Keratinocyte (primary cell): ENCODE measurements at regions not wholly inside any gene's neighbourhood (a gene's known extent, or its start where the extent isn't known, plus 50 kb on each side); places are given as distances from the start of the nearest gene placed in this dataset.
A peak's percentile ranks its signal among the peaks of the same experiment; 100 is the strongest.

Experiments
- DNase-seq: peaks from one replicate; pipeline ENCODE4 v3.0.0-alpha.2; 2011; ENCODE audit warnings: low read depth, missing footprints, low spot score
- FAIRE-seq: peaks from 2 replicates; lab custom pipeline; 2011; peaks lifted over from hg19 to GRCh38; lab: Jason Lieb, UNC
- H2AFZ ChIP-seq: 2 replicates; pipeline ENCODE4 v1.6.0; 2012; ENCODE audit warnings: low read length, control low read depth, inconsistent platforms; ENCODE audit not compliant: control insufficient read depth
- H3K27ac ChIP-seq: 2 replicates; pipeline ENCODE4 v1.5.1; 2011; ENCODE audit warnings: low read length; ENCODE audit not compliant: control insufficient read depth, insufficient read depth
- H3K27me3 ChIP-seq: 3 replicates; pipeline ENCODE4 v1.6.0; 2011; ENCODE audit warnings: low read length; ENCODE audit not compliant: control insufficient read depth, insufficient read depth; ENCODE audit errors: extremely low read depth
- H3K36me3 ChIP-seq, 2 experiments: 2 replicates in 1 of 2; 3 replicates in 1 of 2; pipeline ENCODE4 v1.5.1; 2011; ENCODE audit warnings: low read length in 2 of 2, mild to moderate bottlenecking in 1 of 2; ENCODE audit not compliant: control insufficient read depth in 2 of 2, insufficient read depth in 2 of 2; ENCODE audit errors: extremely low read depth in 1 of 2
- H3K4me1 ChIP-seq: 3 replicates; pipeline ENCODE4 v1.5.1; 2011; ENCODE audit warnings: low read length; ENCODE audit not compliant: control insufficient read depth, insufficient read depth; ENCODE audit errors: extremely low read depth
- H3K4me2 ChIP-seq: 3 replicates; pipeline ENCODE4 v1.6.0; 2011; ENCODE audit warnings: low read depth, low read length; ENCODE audit not compliant: control insufficient read depth, insufficient read depth; ENCODE audit errors: extremely low read depth
- H3K4me3 ChIP-seq, 3 experiments: fragments of 200-600 bp in 1 of 3; sonication (generic) in 1 of 3; 2 replicates in 2 of 3; 3 replicates in 1 of 3; pipeline ENCODE4 v1.5.1; 2011 to 2016; ENCODE audit warnings: low read length in 3 of 3, mild to moderate bottlenecking in 3 of 3, control low read depth in 2 of 3, inconsistent platforms in 1 of 3, low read depth in 1 of 3, mixed read lengths in 1 of 3, mixed run types in 1 of 3, moderate library complexity in 1 of 3; ENCODE audit not compliant: control insufficient read depth in 2 of 3, insufficient read depth in 2 of 3; ENCODE audit errors: extremely low read depth in 1 of 3
- H3K79me2 ChIP-seq: 2 replicates; pipeline ENCODE4 v1.6.0; 2012; ENCODE audit warnings: low read length; ENCODE audit not compliant: control insufficient read depth, insufficient read depth
- H3K9ac ChIP-seq: 3 replicates; pipeline ENCODE4 v1.6.0; 2011; ENCODE audit warnings: low read length; ENCODE audit not compliant: control insufficient read depth, insufficient read depth; ENCODE audit errors: extremely low read depth
- H3K9me1 ChIP-seq: 3 replicates; pipeline ENCODE4 v1.6.0; 2011; ENCODE audit warnings: low read length; ENCODE audit not compliant: control insufficient read depth, insufficient read depth; ENCODE audit errors: extremely low read depth
- H3K9me3 ChIP-seq: 2 replicates; pipeline ENCODE4 v1.5.1; 2012; ENCODE audit warnings: low read depth, low read length; ENCODE audit not compliant: control insufficient read depth
- H4K20me1 ChIP-seq: 3 replicates; pipeline ENCODE4 v1.6.0; 2011; ENCODE audit warnings: low read length; ENCODE audit not compliant: control insufficient read depth, insufficient read depth; ENCODE audit errors: extremely low read depth
- CTCF ChIP-seq, 3 experiments: IDR thresholded peaks in 1 of 3; conservative IDR thresholded peaks in 1 of 3; optimal IDR thresholded peaks in 1 of 3; 2 replicates in 2 of 3; 3 replicates in 1 of 3; pipeline versions ENCODE3 to v1.5.1; 2011; ENCODE audit warnings: low read length in 3 of 3, mild to moderate bottlenecking in 3 of 3, moderate library complexity in 2 of 3, control low read depth in 1 of 3, inconsistent platforms in 1 of 3; ENCODE audit not compliant: insufficient read depth in 2 of 3; ENCODE audit errors: extremely low read depth in 1 of 3
- EZH2 ChIP-seq: IDR thresholded peaks from one replicate; pipeline ENCODE4 v1.6.1; 2012; ENCODE audit warnings: inconsistent platforms, mild to moderate bottlenecking, low read length, moderate library complexity
- dilution Hi-C: fragments of 300-500 bp; cut with MboI; formaldehyde crosslinking; loops from one replicate; pipeline ENCODE4 v1.7.0; 2020; ENCODE audit warnings: low sequenced_read_pairs; ENCODE audit not compliant: extremely low pct_ligation_motif_present

GRCh38 chr1:73627723-73628122 is 570.3 kb downstream of the LRRIQ3 start:
- dilution Hi-C loops = no loop called here
- peak in 1 of 3 experiments; percentile 24 for TF ChIP-seq CTCF (optimal IDR thresholded peaks at IDR 0.05 in 1 of 3, IDR thresholded peaks at IDR 0.05 in 1 of 3, conservative IDR thresholded peaks at IDR 0.05 in 1 of 3; ENCODE audit: extremely low read depth in 1 of 3, insufficient read depth in 2 of 3, low read length in 3 of 3)
- no peak for TF ChIP-seq EZH2
- H3K9ac ChIP-seq = no peak overlapping the region

GRCh38 chr1:73626326-73626725 is 571.6 kb downstream of the LRRIQ3 start:
- no peak for TF ChIP-seq CTCF (optimal IDR thresholded peaks at IDR 0.05 in 1 of 3, IDR thresholded peaks at IDR 0.05 in 1 of 3, conservative IDR thresholded peaks at IDR 0.05 in 1 of 3; ENCODE audit: extremely low read depth in 1 of 3, insufficient read depth in 2 of 3, low read length in 3 of 3)
- TF ChIP-seq EZH2 = no peak
- no peak overlapping the region for H3K27ac ChIP-seq
- dilution Hi-C loops = no loop called here
- H3K27me3 ChIP-seq = no peaks in the 10 kb centered on the region
- H3K4me3 ChIP-seq = no peak overlapping the region
- no peaks in the 10 kb centered on the region for H3K9me3 ChIP-seq
- no peak overlapping the region for H3K4me2 ChIP-seq
- H2AFZ ChIP-seq = no peak overlapping the region
- H3K4me1 ChIP-seq = no peaks in the 10 kb centered on the region
- H3K79me2 ChIP-seq = no peaks in the 10 kb centered on the region
- no peaks in the 10 kb centered on the region for H4K20me1 ChIP-seq
- no peaks in the 10 kb centered on the region for H3K9me1 ChIP-seq
- H3K36me3 ChIP-seq = no peaks in the 10 kb centered on the region
- no peak overlapping the region for H3K9ac ChIP-seq
- FAIRE-seq = no peak
- no peak for DNase-seq

More at GRCh38 chr1:73627723-73628122, 570.3 kb downstream of the LRRIQ3 start:
- Histone ChIP-seq H3K36me3 (no peaks in the 10 kb centered on the region), H4K20me1 (no peaks in the 10 kb centered on the region), H2AFZ (no peak overlapping the region), H3K27me3 (no peaks in the 10 kb centered on the region), H3K4me3 (no peak overlapping the region), H3K9me3 (no peaks in the 10 kb centered on the region), H3K4me2 (no peak overlapping the region), H3K79me2 (no peaks in the 10 kb centered on the region), H3K4me1 (no peaks in the 10 kb centered on the region), H3K9me1 (no peaks in the 10 kb centered on the region), H3K27ac (no peak overlapping the region)
- FAIRE-seq (no peak), DNase-seq (no peak)
